ENCODE measurements at regions not wholly inside any gene's neighbourhood (a gene's known extent, or its start where the extent isn't known, plus 50 kb on each side); places are given as distances from the start of the nearest gene placed in this dataset.

DNA sequence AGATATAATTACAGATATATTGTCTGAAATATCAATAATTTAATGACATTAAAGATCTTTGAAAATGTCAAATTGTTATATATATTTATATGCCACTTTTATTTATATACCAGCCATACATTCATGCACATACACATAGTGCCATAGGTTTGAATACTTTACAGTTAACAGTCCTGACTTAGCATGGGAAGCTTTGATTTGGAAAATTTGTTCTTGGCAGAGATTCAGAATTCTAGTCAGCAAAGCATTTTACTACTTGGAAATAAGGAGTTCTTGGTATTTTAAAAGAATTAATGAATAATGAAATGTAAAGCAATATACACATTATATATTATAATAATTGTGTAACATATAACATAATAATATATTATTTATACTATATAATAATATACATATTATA, 277.0 kb upstream of the PCDH20 start:
- Histone ChIP-seq H3K9me3 (ENCODE audit: control insufficient read depth in 5 of 5, low read length in 5 of 5) (no peaks in the 10 kb centered on the region), H3K4me3 (ENCODE audit: low read depth in 1 of 5, low read length in 5 of 5) (no peak overlapping the region), H3K9ac (ENCODE audit: low read length in 5 of 5) (no peak overlapping the region), H3K27ac (ENCODE audit: low read depth, low read length) (no peak overlapping the region), H3K36me3 (ENCODE audit: control insufficient read depth in 5 of 5, insufficient read depth in 5 of 5, low read length in 5 of 5) (no peaks in the 10 kb centered on the region), H3K27me3 (ENCODE audit: control insufficient read depth in 5 of 5, insufficient read depth in 4 of 5, low read length in 5 of 5) (no peaks in the 10 kb centered on the region), H3K4me1 (ENCODE audit: control insufficient read depth in 5 of 5, insufficient read depth in 5 of 5, low read length in 5 of 5) (no peaks in the 10 kb centered on the region)

DNA sequence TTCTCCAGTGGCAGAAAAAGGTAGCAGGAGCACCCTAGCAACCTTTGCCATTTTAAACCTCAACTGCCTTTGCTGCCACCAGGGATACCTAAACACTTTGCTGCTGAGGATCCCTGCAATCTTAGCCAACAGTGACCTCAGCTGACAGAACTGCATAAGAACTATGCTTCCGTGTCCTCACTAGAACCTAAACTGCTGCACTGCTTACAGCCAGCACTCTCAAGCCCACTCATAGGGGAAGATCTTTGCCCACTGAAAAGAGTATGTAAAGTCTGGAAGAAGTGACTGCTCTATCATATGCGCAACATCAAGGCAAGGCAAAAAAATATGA, 270.0 kb upstream of the PCDH20 start:
- Histone ChIP-seq H3K27ac (ENCODE audit: low read depth, low read length) (no peak overlapping the region), H3K27me3 (ENCODE audit: control insufficient read depth in 5 of 5, insufficient read depth in 4 of 5, low read length in 5 of 5) (peaks cover 0 to 3% (median 0%) of the 10 kb centered on the region in 5 donors), H3K36me3 (ENCODE audit: control insufficient read depth in 5 of 5, insufficient read depth in 5 of 5, low read length in 5 of 5) (no peaks in the 10 kb centered on the region), H3K4me1 (ENCODE audit: control insufficient read depth in 5 of 5, insufficient read depth in 5 of 5, low read length in 5 of 5) (no peaks in the 10 kb centered on the region), H3K4me3 (ENCODE audit: low read depth in 1 of 5, low read length in 5 of 5) (no peak overlapping the region), H3K9me3 (ENCODE audit: control insufficient read depth in 5 of 5, low read length in 5 of 5) (peaks cover 0 to 7% (median 0%) of the 10 kb centered on the region in 5 donors), H3K9ac (ENCODE audit: low read length in 5 of 5) (no peak overlapping the region)

DNA sequence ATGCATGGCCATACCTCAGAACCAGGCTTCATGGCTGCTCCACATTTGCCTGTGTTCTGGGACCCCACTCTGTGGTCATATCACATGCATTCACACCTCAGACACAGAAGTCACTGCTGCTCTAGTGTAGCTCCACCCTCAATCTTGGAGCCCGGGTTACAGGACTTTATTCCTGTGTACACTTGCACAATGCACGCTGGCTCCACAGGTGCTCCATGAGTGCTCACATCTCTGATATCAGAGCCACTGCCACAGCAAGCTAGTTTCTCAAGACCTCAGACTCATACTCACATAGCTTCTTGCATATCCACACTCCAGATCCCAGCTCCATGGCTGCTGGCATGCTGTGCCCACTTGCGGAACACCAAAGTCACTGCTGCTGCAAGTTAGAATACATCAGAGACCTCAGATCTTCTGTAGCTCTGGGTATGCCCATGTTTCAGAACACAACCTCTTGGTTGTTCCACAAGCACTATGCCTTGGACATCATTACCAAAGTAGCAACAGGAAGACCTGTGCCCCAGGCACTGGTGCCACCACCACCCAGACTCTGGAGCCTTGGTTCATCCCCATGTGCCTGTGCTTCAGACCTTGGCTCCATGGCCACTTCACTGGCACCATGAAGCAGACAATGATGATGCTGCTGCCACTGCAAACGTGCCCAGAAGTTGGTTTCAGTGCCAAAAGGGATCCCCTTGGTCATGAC, 269.5 kb upstream of the PCDH20 start:
- H3K4me3 ChIP-seq (ENCODE audit: low read depth in 1 of 5, low read length in 5 of 5), result no peak overlapping the region
- H3K4me1 ChIP-seq (ENCODE audit: control insufficient read depth in 5 of 5, insufficient read depth in 5 of 5, low read length in 5 of 5), result no peaks in the 10 kb centered on the region
- no peak overlapping the region for H3K27ac ChIP-seq (ENCODE audit: low read depth, low read length)
- H3K27me3 ChIP-seq (ENCODE audit: control insufficient read depth in 5 of 5, insufficient read depth in 4 of 5, low read length in 5 of 5), result peaks cover 0 to 3% (median 0%) of the 10 kb centered on the region in 5 donors
- H3K9ac ChIP-seq (ENCODE audit: low read length in 5 of 5), result no peak overlapping the region
- peaks cover 0 to 7% (median 0%) of the 10 kb centered on the region in 5 donors for H3K9me3 ChIP-seq (ENCODE audit: control insufficient read depth in 5 of 5, low read length in 5 of 5)
- no peaks in the 10 kb centered on the region for H3K36me3 ChIP-seq (ENCODE audit: control insufficient read depth in 5 of 5, insufficient read depth in 5 of 5, low read length in 5 of 5)

DNA sequence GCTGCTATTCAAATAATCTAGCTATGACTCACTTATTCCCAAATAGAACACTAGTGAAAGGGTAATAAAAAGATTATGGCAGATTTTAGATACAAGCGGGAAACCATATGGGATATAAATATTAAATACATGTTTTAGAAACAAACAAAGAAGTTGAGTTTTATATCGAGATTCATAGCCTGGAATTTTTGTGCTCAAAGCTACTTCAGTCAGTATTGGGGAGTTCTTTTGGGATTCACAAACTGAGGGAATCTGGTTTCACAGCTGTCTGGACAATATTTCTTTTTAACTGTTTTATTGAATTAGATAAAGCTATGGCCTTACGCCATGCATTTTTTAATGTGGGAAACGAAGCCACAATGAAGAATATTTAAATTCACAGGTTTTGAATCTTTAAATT, 257.1 kb upstream of the PCDH20 start:
- Histone ChIP-seq H3K9ac (ENCODE audit: low read length in 5 of 5) (no peak overlapping the region), H3K36me3 (ENCODE audit: control insufficient read depth in 5 of 5, insufficient read depth in 5 of 5, low read length in 5 of 5) (no peaks in the 10 kb centered on the region), H3K27me3 (ENCODE audit: control insufficient read depth in 5 of 5, insufficient read depth in 4 of 5, low read length in 5 of 5) (no peaks in the 10 kb centered on the region), H3K4me1 (ENCODE audit: control insufficient read depth in 5 of 5, insufficient read depth in 5 of 5, low read length in 5 of 5) (no peaks in the 10 kb centered on the region), H3K27ac (ENCODE audit: low read depth, low read length) (no peak overlapping the region), H3K9me3 (ENCODE audit: control insufficient read depth in 5 of 5, low read length in 5 of 5) (no peaks in the 10 kb centered on the region), H3K4me3 (ENCODE audit: low read depth in 1 of 5, low read length in 5 of 5) (no peak overlapping the region)

DNA sequence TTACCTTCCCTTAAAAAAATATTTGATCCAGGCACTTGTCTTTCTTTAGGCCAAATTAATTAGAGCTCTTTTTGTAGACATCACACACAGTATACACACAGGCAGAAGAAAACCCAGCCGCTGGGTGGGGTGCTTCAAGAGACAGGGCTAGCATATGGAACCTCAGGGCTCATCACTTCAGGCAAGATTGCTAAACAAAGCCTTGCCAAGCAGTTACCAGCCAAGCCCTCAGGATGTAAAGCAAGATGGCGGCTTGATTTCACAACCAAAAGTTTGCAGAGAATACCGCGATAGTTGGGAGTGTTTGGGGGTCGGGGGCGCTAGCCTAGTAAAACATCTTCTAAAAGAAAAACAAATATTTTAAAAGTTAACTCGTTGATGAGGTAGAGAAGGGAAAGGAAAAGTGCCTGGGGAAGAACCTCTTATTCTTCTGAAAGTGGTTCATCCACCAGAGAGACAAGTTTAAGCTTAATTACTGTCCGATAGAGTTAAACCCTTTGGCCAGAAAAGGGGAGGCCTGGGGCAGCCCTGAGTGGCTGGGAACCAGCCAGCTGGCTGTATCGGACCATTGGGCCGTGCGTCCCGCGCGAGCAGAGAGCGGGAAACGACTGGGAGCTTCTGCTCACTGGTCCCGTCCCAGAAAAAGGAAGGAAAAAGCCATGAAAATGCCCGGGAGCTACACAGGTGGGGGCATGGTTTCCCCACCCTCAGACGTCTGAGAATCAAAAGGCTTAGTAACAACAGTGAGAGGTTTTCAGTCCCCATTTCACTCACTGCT, 254.9 kb upstream of the PCDH20 start:
- Histone ChIP-seq H3K36me3 (ENCODE audit: control insufficient read depth in 5 of 5, insufficient read depth in 5 of 5, low read length in 5 of 5) (no peaks in the 10 kb centered on the region), H3K4me1 (ENCODE audit: control insufficient read depth in 5 of 5, insufficient read depth in 5 of 5, low read length in 5 of 5) (no peaks in the 10 kb centered on the region), H3K9ac (ENCODE audit: low read length in 5 of 5) (no peak overlapping the region), H3K4me3 (ENCODE audit: low read depth in 1 of 5, low read length in 5 of 5) (no peak overlapping the region), H3K27me3 (ENCODE audit: control insufficient read depth in 5 of 5, insufficient read depth in 4 of 5, low read length in 5 of 5) (no peaks in the 10 kb centered on the region), H3K9me3 (ENCODE audit: control insufficient read depth in 5 of 5, low read length in 5 of 5) (peaks cover 0 to 3% (median 0%) of the 10 kb centered on the region in 5 donors), H3K27ac (ENCODE audit: low read depth, low read length) (no peak overlapping the region)

DNA sequence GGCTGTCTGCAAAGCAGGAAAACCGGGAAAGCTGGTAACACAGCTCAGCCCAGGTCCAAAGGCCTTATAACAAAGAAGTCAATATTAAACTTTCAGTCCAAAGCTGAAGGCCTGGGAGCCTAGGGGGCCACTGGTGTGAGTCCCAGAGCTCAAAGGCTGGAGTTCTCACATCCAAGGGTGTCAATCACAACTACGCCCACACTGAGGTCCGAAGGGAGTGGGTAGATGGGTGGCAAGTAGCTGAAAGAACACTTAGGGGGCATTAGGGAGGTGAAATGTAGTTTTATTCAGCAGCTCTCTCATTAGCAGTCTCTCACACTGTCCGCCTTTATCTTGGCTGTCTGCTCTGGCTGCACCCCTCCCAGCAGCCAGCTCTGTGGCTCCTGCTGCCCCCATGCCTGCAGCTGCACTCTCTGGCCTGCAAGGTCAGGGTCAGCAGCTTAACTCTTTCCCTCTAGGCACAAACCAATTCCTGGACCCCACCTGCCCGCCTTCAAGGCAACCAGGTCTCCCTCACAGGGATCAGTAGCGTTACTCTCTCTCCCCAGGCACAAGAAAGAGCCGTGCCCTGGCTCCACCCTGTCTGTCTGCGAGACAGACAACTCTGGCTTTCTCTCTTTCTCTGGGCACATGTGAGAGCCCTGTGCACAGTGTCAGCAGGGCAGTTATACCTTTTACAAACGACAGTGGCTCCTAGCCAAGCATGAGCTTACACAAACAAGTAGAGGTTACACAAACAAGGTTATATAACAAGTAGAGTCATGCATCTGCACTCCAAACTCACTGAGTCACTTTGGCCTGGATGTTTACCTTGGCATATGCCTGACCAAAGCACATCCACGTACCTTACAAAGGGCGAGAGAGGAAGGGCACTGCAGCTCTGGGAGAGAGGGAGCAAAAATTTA, 249.4 kb upstream of the PCDH20 start:
- peaks cover 0 to 3% (median 0%) of the 10 kb centered on the region in 5 donors for H3K9me3 ChIP-seq (ENCODE audit: control insufficient read depth in 5 of 5, low read length in 5 of 5)
- no peak overlapping the region for H3K27ac ChIP-seq (ENCODE audit: low read depth, low read length)
- no peaks in the 10 kb centered on the region for H3K36me3 ChIP-seq (ENCODE audit: control insufficient read depth in 5 of 5, insufficient read depth in 5 of 5, low read length in 5 of 5)
- no peaks in the 10 kb centered on the region for H3K4me1 ChIP-seq (ENCODE audit: control insufficient read depth in 5 of 5, insufficient read depth in 5 of 5, low read length in 5 of 5)
- no peaks in the 10 kb centered on the region for H3K27me3 ChIP-seq (ENCODE audit: control insufficient read depth in 5 of 5, insufficient read depth in 4 of 5, low read length in 5 of 5)
- no peak overlapping the region for H3K9ac ChIP-seq (ENCODE audit: low read length in 5 of 5)
- H3K4me3 ChIP-seq (ENCODE audit: low read depth in 1 of 5, low read length in 5 of 5), result no peak overlapping the region

DNA sequence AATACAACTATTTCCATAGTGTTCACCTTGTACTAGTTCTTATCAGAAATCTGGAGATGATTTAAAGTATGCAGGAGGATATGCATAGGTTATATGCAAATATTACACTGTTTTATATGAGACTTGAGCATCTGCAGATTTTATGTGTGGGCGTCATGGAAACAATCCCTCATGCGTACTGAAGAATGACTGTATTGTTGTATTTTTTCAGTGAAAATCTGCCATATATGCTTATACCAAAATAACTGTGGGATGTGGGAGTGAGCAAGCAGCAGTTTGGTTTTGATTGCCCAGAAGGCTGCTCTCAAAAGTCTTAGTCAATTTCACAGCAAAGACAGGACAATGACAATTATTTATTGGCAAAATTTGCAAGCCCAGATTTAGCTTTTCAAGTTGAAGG, 238.8 kb upstream of the PCDH20 start:
- no peak overlapping the region for H3K4me3 ChIP-seq (ENCODE audit: low read depth in 1 of 5, low read length in 5 of 5)
- peaks cover 0 to 3% (median 0%) of the 10 kb centered on the region in 5 donors for H3K9me3 ChIP-seq (ENCODE audit: control insufficient read depth in 5 of 5, low read length in 5 of 5)
- no peaks in the 10 kb centered on the region for H3K36me3 ChIP-seq (ENCODE audit: control insufficient read depth in 5 of 5, insufficient read depth in 5 of 5, low read length in 5 of 5)
- H3K27me3 ChIP-seq (ENCODE audit: control insufficient read depth in 5 of 5, insufficient read depth in 4 of 5, low read length in 5 of 5), result no peaks in the 10 kb centered on the region
- H3K27ac ChIP-seq (ENCODE audit: low read depth, low read length), result no peak overlapping the region
- H3K9ac ChIP-seq (ENCODE audit: low read length in 5 of 5), result no peak overlapping the region
- no peaks in the 10 kb centered on the region for H3K4me1 ChIP-seq (ENCODE audit: control insufficient read depth in 5 of 5, insufficient read depth in 5 of 5, low read length in 5 of 5)

DNA sequence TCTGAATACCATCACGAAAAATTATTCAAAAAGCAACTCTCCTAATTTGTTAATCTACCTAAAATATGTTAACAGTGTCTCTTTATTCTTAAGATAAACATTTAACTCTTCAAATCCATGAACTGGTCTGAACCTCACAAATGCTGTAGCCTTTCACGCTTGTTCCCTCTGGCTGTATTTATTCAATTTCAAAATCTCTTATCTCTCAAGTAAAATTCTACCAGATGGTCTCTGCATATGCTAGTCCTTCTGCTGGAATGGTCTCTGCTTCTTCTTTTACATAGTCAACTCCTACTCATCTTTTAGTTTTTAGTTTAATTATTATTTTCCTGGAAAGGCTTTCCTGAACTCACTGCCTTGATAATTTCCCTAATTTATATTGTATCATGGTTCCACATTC, 232.9 kb upstream of the PCDH20 start:
- H3K4me1 ChIP-seq (ENCODE audit: control insufficient read depth in 5 of 5, insufficient read depth in 5 of 5, low read length in 5 of 5), result no peaks in the 10 kb centered on the region
- H3K36me3 ChIP-seq (ENCODE audit: control insufficient read depth in 5 of 5, insufficient read depth in 5 of 5, low read length in 5 of 5), result no peaks in the 10 kb centered on the region
- H3K9ac ChIP-seq (ENCODE audit: low read length in 5 of 5), result no peak overlapping the region
- no peaks in the 10 kb centered on the region for H3K9me3 ChIP-seq (ENCODE audit: control insufficient read depth in 5 of 5, low read length in 5 of 5)
- H3K27ac ChIP-seq (ENCODE audit: low read depth, low read length), result no peak overlapping the region
- no peak overlapping the region for H3K4me3 ChIP-seq (ENCODE audit: low read depth in 1 of 5, low read length in 5 of 5)
- H3K27me3 ChIP-seq (ENCODE audit: control insufficient read depth in 5 of 5, insufficient read depth in 4 of 5, low read length in 5 of 5), result no peaks in the 10 kb centered on the region

DNA sequence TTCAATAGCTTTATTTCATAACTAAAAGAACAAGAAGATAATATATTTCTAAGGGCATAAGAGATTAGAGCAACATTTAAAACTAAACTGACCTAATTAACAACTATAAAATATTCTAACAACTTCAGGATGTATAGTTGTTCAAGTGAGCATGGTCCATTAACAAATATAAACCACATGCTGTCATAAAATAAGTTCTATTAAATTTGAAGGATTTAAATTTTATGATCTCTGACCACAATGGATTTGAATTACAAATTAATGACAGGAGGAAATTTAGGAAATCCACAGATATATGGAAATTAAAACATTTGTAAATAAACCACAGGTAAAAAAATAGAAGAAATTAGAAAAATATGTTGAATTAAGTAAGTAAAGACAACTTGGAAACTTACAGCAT, 196.5 kb upstream of the PCDH20 start:
- H3K4me1 ChIP-seq (ENCODE audit: control insufficient read depth in 5 of 5, insufficient read depth in 5 of 5, low read length in 5 of 5), result no peaks in the 10 kb centered on the region

DNA sequence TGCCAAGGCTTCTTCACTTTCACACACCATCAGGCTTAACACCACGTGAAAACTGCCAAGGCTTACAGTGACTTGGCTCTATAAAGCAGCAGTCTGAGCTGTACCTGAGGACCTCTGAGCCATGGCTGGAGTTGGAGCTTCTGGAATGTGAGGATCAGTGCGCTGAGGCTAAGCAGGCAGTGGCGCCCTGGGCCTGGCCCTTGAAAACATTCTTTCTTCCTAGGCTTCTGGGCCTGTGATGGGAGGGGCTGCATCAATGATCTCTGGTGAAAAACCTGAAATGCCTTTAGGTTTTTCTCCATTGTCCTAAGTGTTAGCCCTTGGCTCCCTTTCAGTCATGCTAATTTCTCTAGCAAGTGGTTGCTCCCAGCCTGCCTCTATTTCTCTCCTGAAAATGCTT, 192.5 kb upstream of the PCDH20 start:
- Histone ChIP-seq H3K27ac (ENCODE audit: low read depth, low read length) (no peak overlapping the region), H3K9ac (ENCODE audit: low read length in 5 of 5) (no peak overlapping the region), H3K27me3 (ENCODE audit: control insufficient read depth in 5 of 5, insufficient read depth in 4 of 5, low read length in 5 of 5) (no peaks in the 10 kb centered on the region), H3K36me3 (ENCODE audit: control insufficient read depth in 5 of 5, insufficient read depth in 5 of 5, low read length in 5 of 5) (no peaks in the 10 kb centered on the region), H3K4me3 (ENCODE audit: low read depth in 1 of 5, low read length in 5 of 5) (no peak overlapping the region), H3K4me1 (ENCODE audit: control insufficient read depth in 5 of 5, insufficient read depth in 5 of 5, low read length in 5 of 5) (no peaks in the 10 kb centered on the region), H3K9me3 (ENCODE audit: control insufficient read depth in 5 of 5, low read length in 5 of 5) (no peaks in the 10 kb centered on the region)

More for the DNA sequence above, 196.5 kb upstream of the PCDH20 start:
- H3K27me3 ChIP-seq (ENCODE audit: control insufficient read depth in 5 of 5, insufficient read depth in 4 of 5, low read length in 5 of 5), result no peaks in the 10 kb centered on the region
- no peaks in the 10 kb centered on the region for H3K9me3 ChIP-seq (ENCODE audit: control insufficient read depth in 5 of 5, low read length in 5 of 5)
- H3K27ac ChIP-seq (ENCODE audit: low read depth, low read length), result no peak overlapping the region
- no peaks in the 10 kb centered on the region for H3K36me3 ChIP-seq (ENCODE audit: control insufficient read depth in 5 of 5, insufficient read depth in 5 of 5, low read length in 5 of 5)
- H3K4me3 ChIP-seq (ENCODE audit: low read depth in 1 of 5, low read length in 5 of 5), result no peak overlapping the region
- no peak overlapping the region for H3K9ac ChIP-seq (ENCODE audit: low read length in 5 of 5)
